Gastrocnemius medialis (tissue), 4 donors: ENCODE measurements at regions not wholly inside any gene's neighbourhood (a gene's known extent, or its start where the extent isn't known, plus 50 kb on each side); places are given as distances from the start of the nearest gene placed in this dataset.

Source experiments
- CTCF ChIP-seq, 5 experiments: fragments of 450-650 bp in 3 of 5; fragments of 200-600 bp in 2 of 5; sonication (generic) in 2 of 5; IDR thresholded peaks in 4 of 5; conservative IDR thresholded peaks in 1 of 5; 1 replicate in 4 of 5; 2 replicates in 1 of 5; pipeline ENCODE4 v1.5.1; 2016 to 2019; ENCODE audit warnings: antibody characterized with exemption in 5 of 5, mild to moderate bottlenecking in 3 of 5, moderate library complexity in 3 of 5
- POLR2A ChIP-seq, 2 donors: fragments of 450-650 bp; IDR thresholded peaks; one replicate each; pipeline ENCODE4 v1.6.1; 2017; ENCODE audit warnings: antibody characterized with exemption in 2 of 2, mild to moderate bottlenecking in 2 of 2, moderate library complexity in 2 of 2

GRCh38 chr7:88377434-88377833 lies 70.7 kb upstream of the STEAP4 start:
- TF ChIP-seq POLR2A (IDR thresholded peaks at IDR 0.05) (no peak), CTCF (IDR thresholded peaks at IDR 0.05 in 4 of 5, conservative IDR thresholded peaks at IDR 0.05 in 1 of 5) (no peak)
